GM19452 (cell line): ENCODE measurements at regions not wholly inside any gene's neighbourhood (a gene's known extent, or its start where the extent isn't known, plus 50 kb on each side); places are given as distances from the start of the nearest gene placed in this dataset.

Source experiments
- ATAC-seq: cut with Tn5 transposase; IDR thresholded peaks from one replicate; pipeline ENCODE4 v1.9.1; 2021; ENCODE audit not compliant: unreplicated experiment

GRCh38 chr3:167958141-167958540, 137.6 kb downstream of the GOLIM4 start:
- ATAC-seq: no peak

DNA sequence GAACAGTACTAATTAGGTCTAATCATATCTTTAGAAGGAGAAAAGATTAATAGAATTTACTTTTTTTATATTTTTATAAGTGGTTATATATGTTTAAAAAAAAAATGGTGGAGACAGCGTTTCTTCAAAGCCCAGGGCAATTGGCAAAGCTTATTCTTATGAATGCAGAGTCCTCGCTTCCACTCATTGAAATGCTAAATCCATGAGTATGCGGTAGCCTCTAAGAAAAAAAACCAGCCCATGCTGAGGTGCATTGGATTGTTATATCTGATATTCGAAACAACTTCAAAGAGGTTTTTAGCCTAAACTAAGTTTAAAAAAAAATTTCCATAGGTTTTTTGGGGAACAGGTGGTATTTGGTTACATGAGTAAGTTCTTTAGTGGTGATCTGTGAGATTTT, 142.8 kb downstream of the GOLIM4 start:
- no peak for ATAC-seq

GRCh38 chr3:167950212-167950611, 145.5 kb downstream of the GOLIM4 start:
- ATAC-seq: no peak

GRCh38 chr3:167941234-167941995, 154.3 kb downstream of the GOLIM4 start:
- no peak for ATAC-seq

DNA sequence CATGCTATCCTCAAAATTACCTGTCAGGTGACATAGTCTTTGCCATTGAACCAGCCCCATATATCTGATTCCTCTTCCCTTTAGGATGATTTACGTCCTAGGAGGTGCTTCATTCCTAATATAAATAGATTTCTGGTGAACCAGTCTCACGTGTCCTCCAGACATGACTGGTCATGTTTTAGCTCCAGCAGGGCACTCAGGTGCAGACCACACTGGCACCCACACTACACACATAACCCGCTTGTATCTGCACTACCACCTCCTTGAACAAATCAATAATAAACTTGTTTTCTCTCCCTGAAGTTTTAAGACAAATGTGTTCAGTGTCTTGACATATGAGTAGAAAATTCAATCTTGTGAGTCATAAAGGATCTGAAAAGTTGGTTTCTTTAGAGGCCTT, 155.5 kb downstream of the GOLIM4 start:
- ATAC-seq: no peak

GRCh38 chr3:167938516-167938915, 157.2 kb downstream of the GOLIM4 start:
- no peak for ATAC-seq

DNA sequence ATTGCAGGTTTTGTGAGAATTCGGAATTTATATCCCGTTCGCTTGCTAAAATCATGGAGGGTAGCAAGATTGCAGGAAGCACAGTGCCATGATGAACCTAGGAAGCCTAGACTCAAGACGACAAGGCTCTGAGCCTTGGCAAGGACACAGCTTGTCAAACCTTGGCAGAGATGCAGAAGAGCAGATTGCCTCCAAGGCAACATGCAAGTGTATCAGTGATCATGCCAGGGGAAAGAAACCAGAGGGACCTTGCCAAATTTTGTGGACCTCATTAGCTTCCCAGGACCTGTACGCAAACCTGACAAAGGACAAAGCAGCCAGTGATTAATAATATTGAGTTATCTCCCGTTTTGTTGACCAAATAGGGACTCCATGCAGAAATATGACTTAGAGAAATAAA, 159.7 kb downstream of the GOLIM4 start:
- ATAC-seq: no peak

DNA sequence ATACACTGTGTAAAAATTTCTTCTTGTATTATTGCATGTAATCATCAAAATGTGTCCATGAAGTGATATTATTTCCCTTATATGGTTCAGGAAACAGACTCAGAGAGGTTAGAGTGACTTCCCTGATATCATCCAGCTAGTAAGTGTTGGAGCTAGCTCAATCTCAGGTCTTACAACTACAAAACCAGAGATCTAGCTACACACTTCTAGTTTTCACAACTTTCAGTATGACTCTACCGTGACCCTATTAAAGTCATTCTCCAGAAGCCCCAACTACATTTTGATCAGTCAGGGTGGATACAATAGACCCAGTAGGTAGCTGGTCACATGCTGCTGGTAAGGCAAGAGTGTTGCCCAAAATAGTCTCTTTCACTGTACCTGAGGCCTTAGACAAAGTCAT, 165.3 kb downstream of the GOLIM4 start:
- no peak for ATAC-seq

DNA sequence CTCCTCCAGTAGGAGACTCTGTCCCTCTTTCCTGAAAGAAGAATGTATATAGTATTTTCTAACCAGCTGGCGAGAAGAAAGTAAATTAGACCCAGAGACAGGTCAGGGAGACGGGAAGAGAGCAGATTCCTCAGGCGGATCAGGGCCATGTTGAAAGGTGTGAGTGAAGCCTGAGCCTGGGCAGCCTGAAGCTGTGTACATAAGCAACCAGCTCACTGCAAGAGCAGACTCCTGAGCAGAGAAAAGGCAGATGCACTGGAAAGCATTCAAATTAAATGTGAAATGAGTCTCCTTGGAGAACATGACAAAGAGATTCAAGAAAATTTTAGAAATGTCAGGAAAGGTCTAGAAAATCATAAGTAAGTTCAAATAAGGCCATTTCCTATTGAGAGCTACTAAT, 165.8 kb downstream of the GOLIM4 start:
- ATAC-seq: no peak

DNA sequence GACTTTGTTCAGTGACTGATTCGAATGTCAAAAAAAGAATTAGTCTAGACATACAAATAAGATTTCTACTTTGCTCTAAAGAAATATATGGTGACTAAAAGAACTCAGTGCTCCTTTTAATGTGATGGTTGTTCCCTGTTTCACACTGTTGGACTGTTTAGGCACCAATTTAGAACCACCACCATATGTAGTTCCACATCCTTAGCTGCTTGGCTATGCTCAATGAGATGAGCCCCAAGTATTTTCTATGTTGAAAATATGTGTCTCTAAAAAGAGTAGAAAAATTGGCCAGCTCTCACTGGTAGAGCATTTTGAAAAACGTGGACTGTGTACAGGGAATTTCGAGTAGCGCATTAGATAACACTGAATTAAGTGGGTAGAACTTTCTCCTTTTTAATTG, 167.3 kb downstream of the GOLIM4 start:
- ATAC-seq: no peak

DNA sequence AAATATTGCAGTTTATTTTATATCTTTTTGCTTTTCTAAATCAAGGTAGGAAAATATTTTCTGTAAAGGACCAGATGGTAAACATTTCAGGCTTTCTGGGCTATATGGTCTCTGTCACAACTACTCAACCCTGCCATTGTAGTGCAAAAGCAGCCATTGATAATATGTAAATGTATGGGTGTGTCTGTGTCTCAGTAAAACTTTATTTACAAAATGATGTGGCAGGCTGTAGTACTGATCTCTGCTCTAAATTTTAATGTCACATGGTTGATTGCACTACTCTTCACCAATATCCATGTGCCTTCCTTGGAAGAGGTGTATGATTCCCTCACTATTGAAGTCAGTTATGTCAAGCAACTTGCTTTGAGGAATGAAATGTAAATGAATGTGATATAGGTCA, 175.0 kb downstream of the GOLIM4 start:
- ATAC-seq: no peak

- ATAC-seq: no peak
These were observed 176.1 kb downstream of the GOLIM4 start for GRCh38 chr3:167919590-167919989.

- no peak for ATAC-seq
These were observed 177.0 kb downstream of the GOLIM4 start for GRCh38 chr3:167918686-167919085.

DNA sequence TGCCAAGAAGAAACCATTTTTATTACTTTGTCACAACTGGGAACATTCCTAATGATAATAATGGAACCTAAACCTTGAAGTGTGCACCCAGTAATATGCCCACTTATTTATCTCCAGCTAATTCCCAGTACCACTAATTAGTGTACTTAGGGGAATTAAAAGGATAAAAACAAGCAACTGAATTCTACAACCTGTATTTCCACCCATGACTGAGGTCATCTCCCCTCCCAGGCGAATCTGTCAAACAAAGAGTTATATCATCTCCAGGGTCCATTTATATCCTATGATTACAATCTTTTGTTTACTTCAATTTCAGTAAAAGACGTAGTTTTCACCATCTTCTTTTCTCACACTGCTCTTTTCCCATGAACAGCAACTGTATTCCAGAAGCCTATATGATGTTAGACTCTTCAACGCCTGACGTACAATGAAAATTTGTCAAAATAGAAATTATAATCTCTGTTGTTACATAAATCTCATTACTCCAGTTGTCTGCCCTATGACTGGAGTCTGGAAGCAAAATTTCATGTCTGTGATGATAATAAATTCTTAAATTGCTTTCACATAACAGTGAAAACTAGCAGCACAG, 177.6 kb downstream of the GOLIM4 start:
- ATAC-seq: no peak

DNA sequence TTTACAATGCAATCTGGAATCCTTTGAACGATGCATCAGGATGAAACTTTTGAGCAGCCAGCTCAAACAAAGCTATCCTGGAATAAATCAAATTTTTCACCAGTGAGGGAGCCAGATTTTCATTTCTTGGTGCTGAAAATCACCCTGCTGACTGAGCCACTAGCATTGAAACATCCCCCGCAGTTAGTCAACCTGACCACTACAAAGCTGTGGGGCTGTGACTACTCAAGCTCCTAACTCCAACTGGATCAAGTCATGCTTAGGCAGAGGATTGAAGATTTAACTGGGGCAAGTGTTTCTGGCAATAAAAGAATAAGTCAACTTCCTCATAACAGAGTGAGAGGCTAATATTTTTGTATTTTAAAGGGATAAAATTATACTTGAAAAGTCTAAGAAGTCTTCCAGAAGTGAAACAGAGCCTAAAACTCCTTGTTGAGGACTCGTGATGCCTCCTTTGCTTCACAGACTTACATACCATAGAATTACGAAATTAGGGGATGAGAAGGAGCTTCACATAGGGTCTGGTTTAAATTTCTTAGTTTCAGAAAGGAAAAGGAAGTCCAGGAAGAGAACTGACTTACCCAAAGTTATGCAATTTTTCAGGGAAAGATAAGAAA, 177.8 kb downstream of the SERPINI1 start:
- no peak for ATAC-seq

DNA sequence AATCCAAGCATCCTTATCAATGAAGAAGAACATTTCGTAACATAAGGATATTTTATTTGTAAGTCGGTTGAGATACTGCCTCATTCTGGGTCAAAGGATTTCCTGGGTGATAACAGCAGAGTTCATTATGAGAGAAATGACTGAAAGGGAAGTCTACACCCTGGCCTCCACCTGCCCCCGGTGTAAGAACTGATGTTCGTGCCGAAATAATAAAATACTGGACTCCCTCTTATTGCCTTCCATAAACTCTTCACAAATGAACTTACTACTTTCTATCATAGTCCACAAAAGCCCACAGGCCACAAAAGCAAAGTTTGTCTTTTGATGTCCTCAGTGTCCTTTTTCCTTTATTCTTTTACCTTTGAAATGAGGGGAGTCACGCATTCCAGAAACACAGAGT, 174.4 kb downstream of the SERPINI1 start:
- ATAC-seq: no peak

DNA sequence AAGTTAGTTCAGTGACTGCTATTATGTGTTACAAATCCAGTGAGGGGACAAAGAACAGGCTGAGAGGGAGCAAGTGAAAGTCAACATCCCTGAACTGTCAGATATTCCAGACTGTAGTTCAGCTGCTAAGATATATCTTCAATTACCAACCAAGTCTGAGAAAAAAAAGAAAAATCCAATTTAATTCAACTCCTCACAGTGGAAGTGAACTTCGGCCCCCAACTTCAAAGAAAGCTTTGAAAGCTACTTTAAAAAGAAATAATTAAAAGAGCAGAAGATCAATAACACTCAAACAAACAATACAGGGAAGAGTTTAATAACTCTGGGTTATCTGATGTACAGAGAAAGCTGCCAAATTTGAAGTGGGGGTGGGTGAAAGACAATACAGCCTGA, 174.0 kb downstream of the SERPINI1 start:
- no peak for ATAC-seq

DNA sequence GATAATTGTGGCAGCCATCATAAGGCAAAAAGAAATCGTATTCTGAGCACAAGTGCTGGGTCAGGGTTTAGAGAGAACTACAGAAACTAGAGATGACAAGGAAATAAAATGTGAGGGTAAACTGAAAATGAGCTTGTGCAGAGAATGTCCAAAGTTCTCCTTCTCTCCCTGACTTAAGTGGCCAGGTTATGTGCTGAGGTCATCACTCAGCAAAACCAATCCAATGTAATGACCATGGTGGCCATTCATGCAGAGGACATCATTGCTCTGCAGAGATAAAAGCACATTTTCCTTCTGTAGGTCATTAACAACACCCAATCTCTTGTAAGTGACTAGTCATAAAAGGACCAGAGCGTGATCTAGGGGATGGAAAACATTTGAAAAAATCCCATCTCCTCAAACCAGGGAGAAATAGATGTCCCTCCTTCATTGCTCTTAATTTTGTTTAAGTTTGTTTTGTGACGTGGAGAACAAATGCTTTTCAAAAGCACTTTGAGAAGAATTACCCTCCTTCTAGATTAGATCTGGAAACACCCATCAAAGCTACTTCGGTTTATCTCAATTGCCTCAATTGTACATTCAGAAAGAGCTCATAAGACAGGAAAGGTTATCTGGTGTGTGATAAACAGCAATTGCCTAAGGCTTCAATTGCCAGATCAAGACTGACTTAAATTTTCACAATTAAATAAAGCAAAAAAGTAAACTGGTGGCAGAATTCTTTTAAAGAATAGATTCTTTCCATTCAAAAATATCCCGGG, 173.4 kb downstream of the SERPINI1 start:
- no peak for ATAC-seq

DNA sequence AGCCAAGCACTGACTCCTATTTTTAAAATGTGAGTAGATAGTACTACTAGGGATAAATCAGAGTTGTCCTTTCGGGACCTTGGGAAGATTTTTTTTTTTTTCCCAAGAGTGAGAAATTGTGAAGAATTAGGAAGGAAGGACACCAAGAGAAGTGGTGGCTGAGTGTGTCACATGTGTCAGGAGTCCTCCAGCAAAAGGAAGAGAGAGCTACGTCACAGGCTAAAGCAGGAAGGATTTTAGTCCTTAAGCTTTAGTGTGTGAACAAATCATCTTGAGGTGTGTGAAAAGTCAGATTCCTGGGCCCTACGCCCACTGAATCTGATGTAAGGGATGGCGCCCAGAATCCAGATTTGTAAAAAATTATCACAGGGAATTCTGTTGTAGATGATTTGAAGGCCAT, 172.7 kb downstream of the SERPINI1 start:
- no peak for ATAC-seq

DNA sequence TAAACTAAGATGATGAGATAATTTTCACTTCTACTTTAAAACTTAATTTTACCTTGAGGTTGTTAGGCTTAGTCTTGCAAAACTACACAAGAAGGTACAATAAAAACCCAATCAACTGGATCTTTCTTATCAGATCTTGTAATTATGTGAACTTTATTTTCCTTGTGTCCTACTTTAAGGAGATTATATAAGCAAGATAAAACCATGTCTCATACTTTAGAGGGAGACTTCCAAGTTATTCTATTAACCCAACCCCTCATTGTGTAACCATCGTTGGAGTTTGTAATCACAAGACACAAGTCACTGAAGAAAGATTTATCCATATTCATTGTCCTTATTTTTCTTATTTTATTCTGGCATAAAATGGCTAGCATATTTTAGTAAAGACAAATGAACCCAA, 165.6 kb downstream of the SERPINI1 start:
- no peak for ATAC-seq

GRCh38 chr3:167899093-167899492, 163.6 kb downstream of the SERPINI1 start:
- no peak for ATAC-seq

DNA sequence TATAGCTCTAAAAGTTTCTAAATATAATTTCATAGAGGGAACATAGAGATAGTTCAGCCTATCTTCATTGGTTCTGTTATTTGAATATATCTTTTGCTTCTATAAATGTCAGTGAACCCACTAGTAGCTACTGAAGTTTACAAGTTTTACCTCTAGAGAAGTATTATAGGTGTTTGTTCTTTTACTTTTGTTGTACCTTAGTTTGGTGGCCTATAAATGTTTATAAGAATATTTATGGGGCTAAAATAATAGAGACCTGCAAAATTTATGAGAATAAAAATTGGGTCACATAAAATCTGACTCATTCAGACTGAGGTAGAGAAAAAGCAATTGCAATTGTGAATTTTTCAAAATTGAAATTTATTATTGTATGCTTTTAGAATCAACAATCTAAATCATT, 162.6 kb downstream of the SERPINI1 start:
- ATAC-seq: no peak
